ENCODE measurements at regions not wholly inside any gene's neighbourhood (a gene's known extent, or its start where the extent isn't known, plus 50 kb on each side); places are given as distances from the start of the nearest gene placed in this dataset.
A peak's percentile ranks its signal among the peaks of the same experiment; 100 is the strongest.

DNA sequence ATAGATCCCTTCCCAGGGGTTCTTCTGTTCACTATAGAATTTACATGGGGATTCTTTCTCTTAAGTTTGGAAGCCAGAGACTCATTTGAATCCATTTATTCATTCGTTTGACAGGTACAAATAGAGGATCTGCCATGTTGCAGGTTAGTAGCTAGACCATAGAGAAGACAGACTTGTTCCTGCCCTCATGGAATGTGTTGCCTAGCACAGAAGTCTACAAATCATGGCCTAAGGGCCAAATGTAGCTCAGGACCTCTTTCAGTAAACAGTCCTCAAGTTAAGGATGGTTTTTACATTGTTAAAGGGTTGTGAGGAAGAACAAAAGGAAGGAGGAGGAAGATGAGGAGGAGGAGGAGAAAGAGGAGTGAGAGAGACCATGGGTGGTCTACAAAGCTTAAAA, 114.7 kb upstream of the SLC44A1 start:
- no peaks in the 10 kb centered on the region for H3K27me3 ChIP-seq (ENCODE audit: insufficient read depth)
- no peaks in the 10 kb centered on the region for H3K9me3 ChIP-seq
- WGBS (ENCODE audit: low lambda C conversion rate): 83% methylated on average over 1 of the region's 1 CpG
- POLR2A ChIA-PET: no interaction called here
- no peak for DNase-seq
- TF ChIP-seq, protein P1, sequence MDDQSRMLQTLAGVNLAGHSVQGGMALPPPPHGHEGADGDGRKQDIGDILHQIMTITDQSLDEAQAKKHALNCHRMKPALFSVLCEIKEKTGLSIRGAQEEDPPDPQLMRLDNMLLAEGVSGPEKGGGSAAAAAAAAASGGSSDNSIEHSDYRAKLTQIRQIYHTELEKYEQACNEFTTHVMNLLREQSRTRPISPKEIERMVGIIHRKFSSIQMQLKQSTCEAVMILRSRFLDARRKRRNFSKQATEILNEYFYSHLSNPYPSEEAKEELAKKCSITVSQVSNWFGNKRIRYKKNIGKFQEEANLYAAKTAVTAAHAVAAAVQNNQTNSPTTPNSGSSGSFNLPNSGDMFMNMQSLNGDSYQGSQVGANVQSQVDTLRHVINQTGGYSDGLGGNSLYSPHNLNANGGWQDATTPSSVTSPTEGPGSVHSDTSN (IDR thresholded peaks at IDR 0.05): no peak
- no peak for TF ChIP-seq NFIC (IDR thresholded peaks at IDR 0.05; ENCODE audit: borderline replicate concordance)
- no peak for TF ChIP-seq ELF1 (IDR thresholded peaks at IDR 0.05)
- no peak for TF ChIP-seq TEAD4 (IDR thresholded peaks at IDR 0.05; ENCODE audit: borderline replicate concordance, insufficient read depth)
- TF ChIP-seq USF2 (IDR thresholded peaks at IDR 0.05; ENCODE audit: borderline replicate concordance, low read depth, low read length): no peak
- no peak for TF ChIP-seq POLR2AphosphoS5 (IDR thresholded peaks at IDR 0.05; ENCODE audit: low read depth, low read length)
- peaks cover 26% of the 10 kb centered on the region for H3F3A ChIP-seq (replicated peaks; ENCODE audit: insufficient read depth)
- H3K36me3 ChIP-seq (replicated peaks in 1 of 2; ENCODE audit: control insufficient read depth in 1 of 2, insufficient read depth in 2 of 2, low read length in 1 of 2): no peaks in the 10 kb centered on the region
- no peaks in the 10 kb centered on the region for H3K9me2 ChIP-seq
- no peaks in the 10 kb centered on the region for H4K20me1 ChIP-seq (ENCODE audit: insufficient read depth)
- H3K4me1 ChIP-seq (ENCODE audit: control insufficient read depth in 1 of 2, insufficient read depth in 2 of 2, low read depth in 1 of 2, low read length in 1 of 2): peaks cover 0 to 18% of the 10 kb centered on the region in 2 experiments; a peak in 3 of 4 replicates
- no peak overlapping the region for H3K27ac ChIP-seq (ENCODE audit: low read depth in 2 of 2, low read length in 1 of 2)
- H3K4me3 ChIP-seq (ENCODE audit: low read depth in 2 of 2, low read length in 1 of 2): no peak overlapping the region
- CTCF ChIA-PET: interaction anchor here (1.7 kb wide), 1 partner anchor 267 kb away, joined by 6 read pairs; no protein-coding TSS in a partner anchor
- no peak overlapping the region for H2AFZ ChIP-seq (ENCODE audit: low read depth)
- no peak overlapping the region for H3K4me2 ChIP-seq
- H3K79me2 ChIP-seq (ENCODE audit: insufficient read depth): no peaks in the 10 kb centered on the region
- H3K9ac ChIP-seq: no peak overlapping the region

DNA sequence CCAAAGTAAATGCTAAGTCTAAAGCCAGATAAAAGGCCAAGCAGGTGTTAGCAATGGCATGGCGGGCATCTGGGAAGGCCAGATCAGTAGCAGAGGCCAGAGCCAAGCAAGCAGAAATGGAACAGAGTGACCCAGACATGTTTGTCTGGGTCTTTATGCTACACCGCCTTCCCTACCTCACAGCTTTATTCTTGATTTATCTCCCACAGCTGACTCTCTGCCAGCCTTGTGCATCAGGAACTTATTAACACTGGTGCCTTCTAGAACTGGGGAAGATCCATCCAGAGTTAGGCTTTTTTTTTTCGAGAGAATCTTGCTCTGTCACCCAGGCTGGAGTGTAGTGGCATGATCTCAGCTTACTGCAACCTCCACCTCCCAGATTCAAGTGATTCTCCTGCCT, 112.5 kb upstream of the SLC44A1 start:
- Histone ChIP-seq H3K79me2 (ENCODE audit: insufficient read depth) (no peaks in the 10 kb centered on the region), H3F3A (replicated peaks; ENCODE audit: insufficient read depth) (peaks cover 21% of the 10 kb centered on the region), H3K27me3 (ENCODE audit: insufficient read depth) (no peaks in the 10 kb centered on the region), H3K9me3 (no peaks in the 10 kb centered on the region), H3K27ac (ENCODE audit: low read depth in 2 of 2, low read length in 1 of 2) (peak overlapping the region in 1 of 2 experiments; percentile 81; a peak in 2 of 4 replicates), H4K20me1 (ENCODE audit: insufficient read depth) (no peaks in the 10 kb centered on the region), H3K4me2 (peak overlapping the region; percentile 63), H3K9me2 (no peaks in the 10 kb centered on the region), H3K4me3 (ENCODE audit: low read depth in 2 of 2, low read length in 1 of 2) (no peak overlapping the region), H2AFZ (ENCODE audit: low read depth) (no peak overlapping the region; the same call in 1 of the 2 replicates), H3K36me3 (replicated peaks in 1 of 2; ENCODE audit: control insufficient read depth in 1 of 2, insufficient read depth in 2 of 2, low read length in 1 of 2) (no peaks in the 10 kb centered on the region), H3K4me1 (ENCODE audit: control insufficient read depth in 1 of 2, insufficient read depth in 2 of 2, low read depth in 1 of 2, low read length in 1 of 2) (peaks cover 0 to 11% of the 10 kb centered on the region in 2 experiments; a peak in 2 of 4 replicates), H3K9ac (peak overlapping the region; percentile 36; the same call in 1 of the 2 replicates)
- DNase-seq: no peak
- ChIA-PET POLR2A (no interaction called here), CTCF (no interaction called here)
- 73% methylated on average over 3 of the region's 3 CpGs for WGBS (ENCODE audit: low lambda C conversion rate)
- TF ChIP-seq SMC3 (IDR thresholded peaks at IDR 0.05; ENCODE audit: low read depth, low read length) (no peak), RAD21 (IDR thresholded peaks at IDR 0.05; ENCODE audit: low read length) (no peak), SIN3A (IDR thresholded peaks at IDR 0.05; ENCODE audit: borderline replicate concordance, low read depth, low read length) (no peak), MEF2A (IDR thresholded peaks at IDR 0.05; ENCODE audit: borderline replicate concordance, low read depth) (no peak), ELF1 (IDR thresholded peaks at IDR 0.05) (no peak), MAX (IDR thresholded peaks at IDR 0.05; ENCODE audit: low read depth) (no peak), FOSL2 (IDR thresholded peaks at IDR 0.05; ENCODE audit: borderline replicate concordance, low read depth) (no peak)
- TF ChIP-seq, protein P1 (IDR thresholded peaks at IDR 0.05): no peak
